HG02884 (cell line): ENCODE measurements at regions not wholly inside any gene's neighbourhood (a gene's known extent, or its start where the extent isn't known, plus 50 kb on each side); places are given as distances from the start of the nearest gene placed in this dataset.
"Not testable (repeated sequence)": the region's sequence is repeated elsewhere in the genome, so short reads cannot be mapped to it uniquely, and the experiment has no call there.

ENCODE experiments used
- ATAC-seq: cut with Tn5 transposase; IDR thresholded peaks from one replicate; pipeline ENCODE4 v1.9.1; 2021; ENCODE audit warnings: mild to moderate bottlenecking, moderate library complexity; ENCODE audit not compliant: unreplicated experiment

DNA sequence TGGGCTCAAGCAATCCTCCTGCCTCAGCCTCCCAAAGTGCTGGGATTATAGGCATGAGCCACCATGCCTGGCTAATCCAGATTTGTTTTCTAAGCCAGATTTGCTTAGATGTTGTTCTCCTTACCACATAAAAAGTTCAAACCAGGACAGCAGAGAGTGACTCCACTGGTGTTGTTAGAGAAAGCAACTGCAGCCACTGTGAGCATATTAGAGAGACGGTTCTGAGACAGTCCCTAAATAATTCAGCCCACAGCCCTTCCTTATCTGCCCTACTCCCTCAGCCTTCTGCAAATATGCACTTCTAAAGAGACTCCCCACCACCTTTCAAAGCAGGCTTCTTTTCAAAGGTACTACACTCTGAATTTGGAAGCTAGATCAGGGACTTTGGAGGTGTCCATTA, 96.1 kb downstream of the DRD1 start:
- no peak for ATAC-seq

- no peak for ATAC-seq
Observed at GRCh38 chr5:175347027-175347426, 97.0 kb downstream of the DRD1 start.

DNA sequence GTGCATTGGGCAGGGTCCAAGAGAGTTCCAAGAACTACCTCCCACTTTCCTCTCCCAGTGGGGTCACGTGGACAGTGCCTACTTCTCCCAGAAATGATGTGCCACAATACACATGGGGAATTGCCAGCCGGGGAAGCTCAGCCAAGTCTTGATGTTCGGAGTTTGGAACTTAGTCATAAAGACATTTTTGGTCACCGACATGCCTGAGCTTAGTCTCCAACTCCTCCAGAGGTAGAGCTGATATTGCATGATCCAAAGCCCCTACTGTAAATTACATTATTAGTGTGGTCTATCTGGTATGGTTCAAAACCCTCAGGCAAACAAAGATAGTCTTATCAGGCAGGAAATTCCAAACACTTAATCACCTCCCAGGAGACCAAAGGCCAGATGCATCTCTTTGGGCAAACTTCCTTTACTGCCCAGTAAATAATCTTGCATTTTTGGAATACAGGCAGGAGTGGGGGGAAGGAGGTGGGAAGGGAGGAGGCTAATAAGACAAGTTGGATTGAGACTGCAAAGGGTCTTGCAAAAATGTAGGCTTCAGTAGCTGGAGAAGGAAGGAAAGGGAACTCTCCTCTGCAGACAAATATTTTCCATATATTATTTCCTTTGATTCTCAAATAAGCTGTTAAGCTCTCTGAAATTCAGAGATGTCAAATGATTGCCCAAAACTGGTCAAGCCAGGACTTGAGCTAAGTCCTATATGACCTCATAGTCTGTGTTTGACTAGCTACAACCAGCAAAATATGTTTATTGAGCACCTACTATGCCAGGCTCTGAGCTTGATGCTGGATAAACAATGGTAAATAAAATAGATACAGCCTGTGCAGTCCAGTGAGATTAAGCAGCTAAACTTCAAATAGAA, 99.4 kb downstream of the DRD1 start:
- ATAC-seq, result no peak

DNA sequence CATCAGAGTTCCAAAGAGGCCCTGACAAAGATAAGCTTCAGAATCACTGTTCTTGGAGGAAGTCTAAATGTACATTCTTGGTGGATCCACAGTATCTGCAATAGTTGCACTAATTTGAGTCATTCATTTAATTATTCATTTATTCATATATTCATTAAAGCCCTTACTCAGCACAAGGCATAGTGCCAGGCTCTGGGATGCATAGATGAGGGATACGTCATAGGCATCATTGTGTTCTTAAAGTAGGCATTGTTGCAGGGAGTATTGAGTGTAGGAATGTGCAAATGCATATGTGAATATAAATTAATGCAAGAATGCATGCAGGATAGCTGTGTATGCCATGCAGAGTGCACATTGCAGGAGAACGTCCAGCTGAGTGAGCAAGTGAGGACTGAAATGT, 100.7 kb downstream of the DRD1 start:
- ATAC-seq, result no peak

DNA sequence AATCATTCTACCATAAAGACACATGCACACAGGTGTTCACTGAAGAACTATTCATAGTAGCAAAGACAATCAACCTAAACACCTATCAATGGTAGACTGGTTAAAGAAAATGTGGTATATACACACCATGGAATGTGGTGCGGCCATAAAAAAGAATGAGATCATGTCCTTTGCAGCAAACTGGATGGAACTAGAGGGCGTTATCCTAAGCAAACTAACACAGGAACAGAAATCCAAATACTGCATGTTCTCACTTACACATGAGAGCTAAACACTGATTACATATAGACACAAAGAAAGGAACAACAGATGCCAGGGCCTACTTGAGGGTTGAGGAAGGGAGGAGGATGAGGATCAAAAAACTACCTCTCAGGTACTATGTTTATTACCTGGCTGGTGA, 103.8 kb downstream of the DRD1 start:
- no peak for ATAC-seq

GRCh38 chr5:175337680-175338079, 106.3 kb downstream of the DRD1 start:
- no peak for ATAC-seq

DNA sequence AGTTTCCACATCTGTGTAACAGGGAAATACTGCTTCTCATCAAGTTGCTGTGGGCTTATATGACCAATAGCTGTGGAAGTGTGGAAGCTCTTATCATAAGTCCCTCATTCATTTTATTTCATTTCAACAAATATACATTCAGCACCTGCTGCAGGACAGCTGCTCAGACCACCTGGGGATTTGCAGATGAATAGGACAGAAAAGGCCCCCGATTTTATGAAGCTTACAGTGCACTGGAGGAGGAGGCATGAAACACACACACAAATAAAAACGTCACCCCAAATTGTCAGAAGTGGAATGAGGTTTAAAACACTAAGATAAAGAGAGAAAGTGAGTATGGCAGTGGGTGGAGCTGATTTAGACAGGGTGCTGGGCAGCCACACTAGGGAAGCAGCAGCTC, 107.2 kb downstream of the DRD1 start:
- no peak for ATAC-seq

DNA sequence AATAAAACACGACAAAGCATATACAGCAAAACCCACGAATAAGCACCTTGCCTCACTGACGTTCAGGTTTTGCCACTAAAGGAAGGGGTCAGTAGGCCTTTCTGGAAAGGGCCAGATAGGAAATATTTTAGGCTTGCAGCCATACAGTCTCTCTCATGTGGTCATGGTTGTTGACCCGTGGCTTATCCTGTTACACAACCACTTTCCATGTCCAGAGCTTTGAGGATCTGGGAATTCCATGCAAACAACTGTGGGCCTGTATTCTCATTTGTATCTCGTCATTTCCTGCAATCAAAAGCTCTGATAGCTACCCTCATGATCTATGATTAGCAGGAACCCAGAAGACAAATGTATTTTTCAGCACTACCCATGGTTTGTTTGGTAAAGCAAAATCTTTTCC, 108.3 kb downstream of the DRD1 start:
- ATAC-seq, result no peak

- not testable (repeated sequence) for ATAC-seq
Observed at GRCh38 chr5:175331173-175332036, 112.6 kb downstream of the DRD1 start.

- no peak for ATAC-seq
Observed at GRCh38 chr5:175329976-175330375, 114.0 kb downstream of the DRD1 start.

GRCh38 chr5:175328687-175329086, 115.3 kb downstream of the DRD1 start:
- no peak for ATAC-seq

DNA sequence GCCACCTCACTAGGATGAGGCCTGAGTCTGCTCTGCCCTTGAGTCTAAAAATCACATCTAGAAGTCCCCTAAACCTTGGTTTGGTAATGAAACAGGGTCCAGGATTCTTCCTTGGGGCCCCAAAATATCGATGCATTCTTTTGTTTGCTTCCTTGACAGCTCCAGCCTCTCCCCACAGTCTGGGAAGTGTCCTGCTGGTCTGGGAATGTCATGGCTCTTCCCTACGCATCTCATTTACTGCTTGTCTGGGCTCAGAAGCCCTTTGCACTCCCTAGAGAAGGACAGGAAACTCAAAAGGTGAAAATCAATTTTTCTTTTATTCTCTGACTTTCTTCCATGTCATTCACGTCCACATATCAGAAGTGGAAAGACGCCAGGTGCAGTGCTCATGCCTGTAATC, 115.8 kb downstream of the DRD1 start:
- no peak for ATAC-seq

- no peak for ATAC-seq
Observed at GRCh38 chr5:175325681-175326080, 118.3 kb downstream of the DRD1 start.

DNA sequence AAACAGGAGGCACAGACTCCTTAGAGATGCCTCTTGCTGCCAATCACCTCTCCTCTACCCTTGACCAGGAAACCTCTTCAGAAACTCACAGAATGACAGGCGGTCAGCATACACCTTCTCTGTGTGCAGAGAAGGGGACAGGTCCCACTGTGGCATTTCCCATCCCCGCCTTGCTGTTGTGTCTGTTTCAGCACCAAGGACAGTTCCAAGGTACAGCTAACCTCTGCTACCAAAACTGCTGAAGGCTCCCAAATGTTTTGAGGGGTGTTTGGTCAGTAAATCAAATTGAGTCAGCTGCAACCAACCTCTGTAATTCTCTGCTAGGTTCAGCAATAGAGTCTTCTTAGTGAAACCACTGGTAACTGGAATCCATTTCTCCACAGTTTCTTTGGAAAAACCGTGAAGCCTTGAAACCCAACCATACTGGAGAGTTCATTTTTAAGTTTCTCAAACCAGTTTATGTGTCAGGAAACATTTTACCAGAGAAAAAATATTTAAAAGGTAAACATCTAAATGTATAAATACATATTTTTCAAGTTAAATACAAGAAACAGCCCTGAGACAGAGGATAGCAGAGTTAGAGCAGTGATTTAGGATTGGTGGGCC, 122.0 kb downstream of the DRD1 start:
- no peak for ATAC-seq

- no peak for ATAC-seq
Observed at GRCh38 chr5:175319199-175319598, 124.8 kb downstream of the DRD1 start.

DNA sequence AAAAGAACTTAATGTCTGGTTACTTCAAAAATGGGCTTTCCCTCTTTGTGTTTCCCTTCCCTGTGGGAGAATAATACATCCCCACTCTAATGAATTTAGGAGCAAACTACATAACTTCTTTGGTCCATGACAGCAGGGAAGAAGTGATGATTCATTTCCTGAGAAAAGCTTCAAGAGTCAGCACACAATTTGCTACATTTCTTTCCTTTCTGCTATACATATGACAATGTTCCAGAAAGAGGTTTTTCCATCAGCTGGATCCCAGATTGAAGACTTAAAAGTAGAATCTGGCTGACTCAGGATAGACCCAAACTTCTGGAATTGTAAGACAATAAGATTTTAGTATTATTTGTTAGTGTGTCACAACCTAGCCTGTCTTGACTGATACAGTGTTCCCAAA, 126.1 kb downstream of the DRD1 start:
- no peak for ATAC-seq

DNA sequence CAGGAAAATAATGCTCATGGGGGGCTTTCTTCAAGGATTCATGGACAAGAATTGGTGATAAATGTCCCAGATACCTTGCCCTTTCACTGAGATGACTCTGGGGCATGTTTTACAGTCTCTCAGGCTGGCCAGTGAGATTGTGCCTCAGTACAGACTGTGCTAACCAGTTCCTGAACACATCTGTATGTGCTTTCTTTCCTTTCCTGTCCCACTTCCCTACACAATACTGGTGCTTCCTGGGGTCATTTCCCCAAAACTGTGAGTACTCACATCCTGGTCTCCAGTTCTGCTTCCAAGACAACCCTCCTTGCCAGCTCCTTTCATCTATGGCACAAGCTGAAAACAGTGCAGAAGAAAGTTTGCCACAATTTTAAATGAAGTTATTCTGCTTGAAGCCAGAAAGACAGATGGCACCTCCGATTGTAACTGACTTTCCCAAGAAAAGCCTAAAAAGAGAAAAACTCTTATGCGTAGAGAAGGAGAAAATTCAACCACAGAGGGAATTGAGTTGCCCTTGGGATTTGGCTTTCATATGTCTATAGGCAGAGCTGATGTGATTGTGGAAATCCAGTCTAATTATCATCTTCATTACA, 134.7 kb downstream of the DRD1 start:
- no peak for ATAC-seq

DNA sequence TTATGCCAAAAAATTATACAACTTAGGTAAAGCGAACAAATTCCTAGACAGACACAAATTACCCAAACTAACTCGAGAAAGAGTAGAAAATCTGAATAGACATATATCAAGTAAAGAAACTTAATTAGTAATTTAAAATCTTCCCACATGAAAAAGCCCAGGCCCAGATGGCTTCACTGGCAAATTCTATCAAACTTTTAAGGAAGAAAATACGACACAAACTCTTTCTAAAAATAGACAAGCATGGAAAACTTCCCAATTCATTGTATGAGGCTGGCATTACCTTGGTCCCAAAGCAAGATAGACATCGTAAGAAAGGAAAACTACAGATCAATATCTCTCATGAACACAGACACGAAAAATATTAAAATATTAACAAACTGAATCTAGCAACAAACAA, 135.3 kb downstream of the DRD1 start:
- no peak for ATAC-seq

GRCh38 chr5:175306381-175306780, 137.6 kb downstream of the DRD1 start:
- ATAC-seq, result no peak

GRCh38 chr5:175305251-175305650, 138.7 kb downstream of the DRD1 start:
- ATAC-seq, result no peak

GRCh38 chr5:175290379-175290778, 153.6 kb downstream of the DRD1 start:
- ATAC-seq, result no peak
